LoVo (cell line): ENCODE measurements at regions not wholly inside any gene's neighbourhood (a gene's known extent, or its start where the extent isn't known, plus 50 kb on each side); places are given as distances from the start of the nearest gene placed in this dataset.
"Not testable (repeated sequence)": the region's sequence is repeated elsewhere in the genome, so short reads cannot be mapped to it uniquely, and the experiment has no call there.

ENCODE experiments used
- DNase-seq: peaks from one replicate; pipeline ENCODE4 v3.0.0-alpha.2; 2016; ENCODE audit warnings: low spot score

- DNase-seq, result no peak
Measured at GRCh38 chr7:79778786-79779770, 325.6 kb upstream of the MAGI2 start.

DNA sequence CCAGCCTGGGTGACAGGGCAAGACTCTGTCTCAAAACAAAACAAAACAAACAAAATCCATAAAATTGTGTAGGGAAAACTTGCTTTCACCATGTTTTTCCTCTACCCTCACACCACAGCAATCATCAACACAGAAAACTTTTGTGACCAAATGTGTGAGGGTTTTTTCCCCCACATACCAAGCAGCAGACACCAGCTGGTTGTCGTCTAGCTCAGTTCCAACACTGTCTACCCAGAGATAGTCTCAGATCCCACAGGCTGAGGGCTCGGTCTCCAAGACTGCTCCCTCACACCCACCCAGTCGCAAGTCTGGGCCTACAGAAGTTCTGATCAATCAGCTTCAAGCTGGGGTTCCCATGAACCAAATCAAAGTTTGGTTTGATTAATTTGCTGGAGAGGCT, 322.4 kb upstream of the MAGI2 start:
- DNase-seq, result no peak

DNA sequence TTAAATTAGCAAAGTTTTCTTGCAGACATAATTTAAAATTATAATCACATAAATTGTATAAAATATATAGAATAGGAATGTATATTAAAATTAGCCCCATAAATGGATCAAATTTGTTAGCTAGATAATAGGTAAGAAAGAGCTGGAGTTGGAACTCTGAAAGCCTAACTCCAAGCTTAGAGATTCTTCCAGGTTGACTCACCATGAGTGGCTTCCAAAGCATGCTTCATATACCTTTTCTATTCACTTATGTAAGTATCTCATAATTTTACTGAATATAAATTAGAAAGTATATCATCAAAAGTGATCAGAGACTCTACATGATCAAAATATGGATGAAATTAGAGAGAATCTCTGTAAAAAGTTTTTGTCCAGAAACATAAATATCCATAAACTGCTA, 320.7 kb upstream of the MAGI2 start:
- DNase-seq, result no peak

DNA sequence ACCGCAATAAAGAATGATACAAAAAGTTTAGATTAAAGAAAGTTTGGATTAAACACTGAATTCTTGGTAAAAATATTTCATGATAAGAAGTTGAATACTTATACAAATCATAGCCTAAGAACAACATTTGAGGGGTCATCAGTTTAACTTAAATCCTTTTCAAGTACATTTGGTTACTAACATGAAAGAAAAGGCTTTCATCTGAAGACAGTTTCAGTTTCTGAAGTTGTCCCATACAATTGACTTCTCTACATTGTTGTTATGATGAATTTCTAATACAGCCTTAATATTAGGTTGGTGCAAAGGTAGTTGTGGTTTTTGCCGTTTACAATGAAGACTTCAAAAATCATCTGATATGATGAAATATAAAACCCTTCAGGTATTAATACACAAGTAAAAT, 317.5 kb upstream of the MAGI2 start:
- DNase-seq, result no peak

DNA sequence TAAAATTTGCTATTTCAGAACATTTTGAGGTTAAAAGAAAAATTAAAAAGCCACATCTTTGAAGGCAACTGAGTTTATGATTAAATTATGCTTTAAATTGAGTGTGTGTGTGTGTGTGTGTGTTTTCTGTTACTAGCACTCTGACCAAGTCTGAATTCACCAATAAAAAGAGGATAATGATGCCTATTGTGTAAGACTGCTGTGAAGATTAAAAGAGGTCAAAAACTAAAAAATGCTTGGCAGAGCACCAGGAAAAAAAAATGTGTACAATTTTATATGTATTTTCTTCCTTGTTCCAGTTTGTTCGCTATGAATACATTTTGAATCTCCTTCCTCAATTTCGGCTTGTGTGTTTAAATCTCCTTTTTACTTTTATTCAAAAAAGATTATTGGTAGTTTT, 316.6 kb upstream of the MAGI2 start:
- no peak for DNase-seq

GRCh38 chr7:79767876-79768560, 314.6 kb upstream of the MAGI2 start:
- DNase-seq, result not testable (repeated sequence)

DNA sequence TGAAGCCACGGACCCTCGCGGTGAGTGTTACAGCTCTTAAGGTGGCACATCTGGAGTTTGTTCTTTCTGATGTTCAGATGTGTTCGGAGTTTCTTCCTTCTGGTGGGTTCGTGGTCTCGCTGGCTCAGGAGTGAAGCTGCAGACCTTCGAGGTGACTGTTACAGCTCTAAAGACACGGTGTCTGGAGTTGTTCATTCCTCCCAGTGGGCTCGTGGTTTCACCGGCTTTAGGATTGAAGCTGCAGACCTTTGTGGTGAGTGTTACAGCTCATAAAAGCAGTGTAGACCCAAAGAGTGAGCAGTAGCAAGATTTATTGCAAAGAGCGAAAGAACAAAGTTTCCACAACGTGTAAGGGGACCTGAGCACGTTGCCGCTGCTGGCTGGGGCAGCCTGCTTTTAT, 313.7 kb upstream of the MAGI2 start:
- not testable (repeated sequence) for DNase-seq

DNA sequence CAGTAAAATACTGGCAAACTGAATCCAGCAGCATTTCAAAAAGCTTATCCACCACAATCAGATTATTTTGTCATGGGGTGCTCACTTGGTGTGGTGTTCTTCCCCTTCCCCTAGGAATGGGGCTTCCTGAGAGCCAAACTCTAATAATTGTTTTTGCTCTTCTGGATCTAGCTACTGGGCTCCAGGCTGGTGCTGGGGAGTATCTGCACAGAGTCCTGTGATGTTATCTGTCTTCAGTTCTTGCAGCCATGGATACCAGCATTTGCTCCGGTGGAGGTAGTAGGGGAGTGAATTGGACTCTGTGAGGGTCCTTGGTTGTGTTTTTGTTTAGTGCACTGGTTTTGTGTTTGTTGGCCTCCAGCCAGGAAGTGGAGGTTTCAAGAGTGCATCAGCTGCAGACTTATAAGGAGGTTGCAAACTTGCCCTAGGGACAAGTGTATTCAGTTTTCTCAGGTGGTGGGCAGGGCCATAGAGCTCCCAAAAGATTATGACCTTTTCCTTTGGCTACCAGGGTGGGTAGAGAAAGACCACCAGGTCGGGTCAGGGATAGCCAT, 308.5 kb upstream of the MAGI2 start:
- no peak for DNase-seq

GRCh38 chr7:79750941-79751340, 297.5 kb upstream of the MAGI2 start:
- DNase-seq, result not testable (repeated sequence)

DNA sequence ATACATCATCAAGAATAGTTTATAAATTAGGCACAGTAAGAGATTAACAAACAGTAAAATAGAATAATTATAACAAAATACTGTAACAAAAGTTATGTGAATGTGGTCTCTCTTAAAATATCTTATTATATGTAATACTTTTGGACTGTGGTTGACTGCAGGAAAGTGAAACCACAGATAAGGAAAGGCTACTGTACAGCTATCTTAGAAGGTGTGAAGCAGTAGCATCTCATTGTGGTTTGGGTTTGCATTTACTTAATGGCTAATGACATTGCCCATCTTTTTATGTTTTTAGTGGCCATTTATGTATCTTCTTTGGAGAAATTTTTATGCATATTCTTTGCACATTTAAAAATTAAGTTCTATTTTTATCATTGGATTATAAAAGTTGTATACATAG, 296.4 kb upstream of the MAGI2 start:
- no peak for DNase-seq

DNA sequence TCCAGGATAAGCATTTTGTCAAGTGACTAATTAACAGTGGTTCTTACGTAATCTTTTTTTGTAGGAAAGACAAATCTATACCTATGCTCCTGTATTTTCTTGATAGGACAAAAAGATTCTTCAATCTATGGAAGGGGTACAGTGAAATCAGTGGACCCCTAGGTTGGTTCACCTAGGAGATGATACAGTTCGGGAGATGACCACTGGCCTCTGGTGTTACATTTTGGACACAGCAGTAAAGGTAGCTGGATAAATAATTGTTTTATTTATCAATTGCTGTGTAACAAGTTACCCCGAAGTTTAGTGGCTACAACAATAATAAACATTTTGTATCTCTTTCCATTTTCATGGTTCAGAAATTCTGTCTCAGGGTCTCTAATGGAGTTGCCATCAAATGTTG, 288.2 kb upstream of the MAGI2 start:
- no peak for DNase-seq

GRCh38 chr7:79740076-79740475, 286.6 kb upstream of the MAGI2 start:
- no peak for DNase-seq

- not testable (repeated sequence) for DNase-seq
Measured at GRCh38 chr7:79739036-79739709, 285.7 kb upstream of the MAGI2 start.

DNA sequence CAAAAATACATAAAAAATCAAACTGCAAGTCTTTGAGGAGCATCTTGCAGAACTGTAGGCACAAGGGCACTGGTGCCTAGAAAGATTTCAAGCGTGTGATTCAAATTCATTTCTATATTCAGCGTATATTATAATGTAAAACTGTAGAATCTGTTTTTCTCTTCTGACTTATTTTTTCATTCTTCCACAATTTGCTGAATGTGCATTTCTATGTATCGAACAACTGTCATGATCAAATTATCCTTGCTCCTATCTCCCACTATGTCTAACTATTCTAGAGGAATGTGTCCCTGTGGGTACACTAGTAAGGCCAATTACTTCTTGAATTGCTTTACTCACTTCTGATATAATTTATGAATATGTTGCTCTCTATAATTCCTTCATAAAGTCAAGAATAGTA, 283.0 kb upstream of the MAGI2 start:
- no peak for DNase-seq

- no peak for DNase-seq
Measured at GRCh38 chr7:79735012-79735411, 281.5 kb upstream of the MAGI2 start.

DNA sequence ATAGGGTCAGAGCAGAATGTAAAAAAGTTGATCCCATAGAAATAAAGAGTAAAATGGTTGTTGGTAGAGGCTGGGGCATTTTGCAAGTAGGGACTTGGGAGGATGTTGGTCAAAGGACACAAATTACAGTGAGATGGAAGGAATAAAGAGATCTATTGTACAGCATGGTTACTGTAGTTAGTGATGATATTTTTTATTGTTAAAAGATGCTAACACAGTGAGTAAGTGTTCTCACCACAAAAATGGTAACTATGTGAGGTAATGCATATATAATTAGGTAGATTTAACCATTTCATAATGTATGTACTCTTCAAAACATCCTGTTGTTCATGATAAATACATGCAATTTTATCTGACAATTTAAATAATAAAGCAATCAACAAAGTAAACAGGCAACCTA, 280.7 kb upstream of the MAGI2 start:
- no peak for DNase-seq

GRCh38 chr7:79732535-79732934, 279.1 kb upstream of the MAGI2 start:
- no peak for DNase-seq

- no peak for DNase-seq
Measured at GRCh38 chr7:79730971-79731370, 277.5 kb upstream of the MAGI2 start.

- DNase-seq, result no peak
Measured at GRCh38 chr7:79723833-79724618, 270.6 kb upstream of the MAGI2 start.

- DNase-seq, result no peak
Measured at GRCh38 chr7:79722217-79722616, 268.8 kb upstream of the MAGI2 start.

DNA sequence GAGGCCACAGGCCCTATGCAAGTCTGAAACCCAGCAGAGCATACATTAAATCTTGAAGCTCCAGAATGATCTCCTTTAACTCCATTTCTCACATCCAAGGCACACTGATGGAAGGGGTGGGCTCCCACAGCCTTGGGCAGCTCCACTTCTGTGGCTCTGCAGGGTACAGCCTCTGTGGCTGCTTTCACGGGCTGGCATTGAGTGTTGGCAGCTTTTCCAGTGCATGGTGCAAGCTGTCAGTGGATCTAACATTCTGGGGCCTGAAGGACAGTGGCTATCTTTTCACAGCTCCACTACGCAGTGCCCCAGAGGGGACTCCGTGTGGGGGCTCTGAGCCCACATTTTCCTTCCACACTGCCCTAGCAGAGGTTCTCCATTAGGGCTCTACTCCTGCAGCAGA, 265.7 kb upstream of the MAGI2 start:
- DNase-seq, result no peak

DNA sequence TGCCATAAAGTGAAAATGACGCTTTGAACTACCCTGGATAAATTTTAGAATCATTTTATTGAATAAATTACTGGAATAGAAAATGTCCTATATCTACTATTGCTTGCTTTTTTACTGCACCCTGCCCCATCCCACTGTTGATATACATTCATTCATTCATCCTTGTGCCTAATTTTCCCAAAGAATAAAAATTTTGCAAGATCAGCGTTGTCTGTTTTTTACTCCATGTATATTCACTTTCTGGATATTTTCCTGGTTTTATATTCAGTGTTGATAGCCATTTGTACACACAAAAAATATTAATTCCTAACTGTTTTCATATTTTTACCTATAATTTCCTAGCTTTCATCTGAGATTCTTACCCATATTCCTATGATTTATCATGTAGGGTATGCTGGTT, 262.9 kb upstream of the MAGI2 start:
- no peak for DNase-seq
